HG03095 (cell line): ENCODE measurements at regions not wholly inside any gene's neighbourhood (a gene's known extent, or its start where the extent isn't known, plus 50 kb on each side); places are given as distances from the start of the nearest gene placed in this dataset.

Source experiments
- ATAC-seq: cut with Tn5 transposase; IDR thresholded peaks from one replicate; pipeline ENCODE4 v1.9.1; 2021; ENCODE audit warnings: moderate library complexity; ENCODE audit not compliant: unreplicated experiment

GRCh38 chr3:69539134-69539533, 153.2 kb upstream of the FRMD4B start:
- no peak for ATAC-seq

- ATAC-seq = no peak
Observed at GRCh38 chr3:69538281-69538680, 152.4 kb upstream of the FRMD4B start.

- ATAC-seq = no peak
Observed at GRCh38 chr3:69536306-69537020, 150.6 kb upstream of the FRMD4B start.

GRCh38 chr3:69535613-69536012, 149.7 kb upstream of the FRMD4B start:
- no peak for ATAC-seq

- no peak for ATAC-seq
Observed at GRCh38 chr3:69532547-69533224, 146.8 kb upstream of the FRMD4B start.

GRCh38 chr3:69531576-69532546, 146.0 kb upstream of the FRMD4B start:
- no peak for ATAC-seq

- ATAC-seq = no peak
Observed at GRCh38 chr3:69530554-69530953, 144.7 kb upstream of the FRMD4B start.

- ATAC-seq = no peak
Observed at GRCh38 chr3:69527498-69527897, 141.6 kb upstream of the FRMD4B start.

GRCh38 chr3:69524816-69525215, 138.9 kb upstream of the FRMD4B start:
- ATAC-seq = no peak

- no peak for ATAC-seq
Observed at GRCh38 chr3:69521286-69521685, 135.4 kb upstream of the FRMD4B start.

GRCh38 chr3:69511361-69511760, 125.5 kb upstream of the FRMD4B start:
- ATAC-seq = no peak

- no peak for ATAC-seq
Observed at GRCh38 chr3:69510481-69511030, 124.7 kb upstream of the FRMD4B start.

GRCh38 chr3:69509288-69509687, 123.4 kb upstream of the FRMD4B start:
- ATAC-seq = no peak

- no peak for ATAC-seq
Observed at GRCh38 chr3:69505770-69506407, 120.0 kb upstream of the FRMD4B start.

GRCh38 chr3:69504232-69504631, 118.3 kb upstream of the FRMD4B start:
- ATAC-seq = no peak

- ATAC-seq = no peak
Observed at GRCh38 chr3:69500604-69501003, 114.7 kb upstream of the FRMD4B start.

- no peak for ATAC-seq
Observed at GRCh38 chr3:69499899-69500421, 114.1 kb upstream of the FRMD4B start.

GRCh38 chr3:69499422-69499821, 113.5 kb upstream of the FRMD4B start:
- no peak for ATAC-seq

- ATAC-seq = no peak
Observed at GRCh38 chr3:69496856-69497255, 111.0 kb upstream of the FRMD4B start.

- no peak for ATAC-seq
Observed at GRCh38 chr3:69494185-69494584, 108.3 kb upstream of the FRMD4B start.
